Left lobe of liver (tissue), 2 donors: ENCODE measurements at regions not wholly inside any gene's neighbourhood (a gene's known extent, or its start where the extent isn't known, plus 50 kb on each side); places are given as distances from the start of the nearest gene placed in this dataset.
"Not testable (repeated sequence)": the region's sequence is repeated elsewhere in the genome, so short reads cannot be mapped to it uniquely, and the experiment has no call there.

ENCODE experiments used
- ATAC-seq: fragments of 200-7000 bp; cut with Tn5 transposase; one replicate; pipeline ENCODE4 v1.9.1; 2020; ENCODE audit warnings: mild to moderate bottlenecking, moderate library complexity
- DNase-seq: peaks from one replicate; pipeline ENCODE4 v3.0.0-alpha.2; 2020; ENCODE audit warnings: low spot score
- donor health status: DM: no; HTN: no; CAD: no; lungs with moderate emphysema.
- donor health status: DM: no; HTN: yes; CAD: no.

GRCh38 chr10:95137990-95138625 is 55.9 kb upstream of the ACSM6 start:
- ATAC-seq, DNase-seq: not testable (repeated sequence)

GRCh38 chr10:95134490-95134889 is 59.5 kb upstream of the ACSM6 start:
- DNase-seq (no peak), ATAC-seq (no peak)

- no peak for DNase-seq
These were observed 60.0 kb upstream of the ACSM6 start for GRCh38 chr10:95133997-95134396.

GRCh38 chr10:95133016-95133752 is 60.9 kb upstream of the ACSM6 start:
- DNase-seq: peak; percentile 88
- peak; percentile 98 for ATAC-seq

More at GRCh38 chr10:95133997-95134396, 60.0 kb upstream of the ACSM6 start:
- ATAC-seq: no peak

- not testable (repeated sequence) for ATAC-seq
These were observed 61.1 kb upstream of the CYP2C8 start for GRCh38 chr10:95130429-95130828.

GRCh38 chr10:95125582-95125981 is 56.3 kb upstream of the CYP2C8 start:
- ATAC-seq: no peak

More at GRCh38 chr10:95130429-95130828, 61.1 kb upstream of the CYP2C8 start:
- not testable (repeated sequence) for DNase-seq

GRCh38 chr10:95122736-95123135 is 53.4 kb upstream of the CYP2C8 start:
- DNase-seq (no peak), ATAC-seq (no peak)

More at GRCh38 chr10:95125582-95125981, 56.3 kb upstream of the CYP2C8 start:
- DNase-seq: no peak

- peak; percentile 87 for ATAC-seq
- peak; percentile 83 for DNase-seq
These were observed 52.6 kb upstream of the CYP2C8 start for GRCh38 chr10:95121904-95122303.
